K562 (cell line): ENCODE measurements at regions not wholly inside any gene's neighbourhood (a gene's known extent, or its start where the extent isn't known, plus 50 kb on each side); places are given as distances from the start of the nearest gene placed in this dataset.

ENCODE experiments used
- BACH1 ChIP-seq: fragments of 200-800 bp; sonication (Bioruptor generic); IDR thresholded peaks from 2 replicates; pipeline ENCODE4 v1.6.1; 2016; ENCODE audit warnings: missing genetic modification characterization, missing compliant biosample characterization
- TBP ChIP-seq: optimal IDR thresholded peaks from 2 replicates; pipeline ENCODE3; 2011; ENCODE audit warnings: low read depth, low read length, improper control_type of control experiment
- YY1 ChIP-seq, 3 experiments: IDR thresholded peaks; 2 replicates each; pipeline ENCODE4 v1.6.1; 2011; ENCODE audit warnings: low read length in 2 of 3, mild to moderate bottlenecking in 2 of 3, moderate library complexity in 2 of 3, borderline replicate concordance in 1 of 3, control low read depth in 1 of 3, low read depth in 1 of 3; ENCODE audit not compliant: insufficient read depth in 3 of 3, insufficient replicate concordance in 2 of 3, control insufficient read depth in 1 of 3, insufficient read length in 1 of 3; ENCODE audit errors: extremely low read depth in 1 of 3
- ZNF124 ChIP-seq: sonication (generic); formaldehyde crosslinking; IDR thresholded peaks from 2 replicates; pipeline ENCODE4 v1.8.1; 2022; ENCODE audit warnings: missing genetic modification reagents
- TF ChIP-seq, protein P1 (sequence below), 3 experiments: IDR thresholded peaks in 2 of 3; conservative IDR thresholded peaks in 1 of 3; 2 replicates each; pipeline ENCODE4 v1.5.1; 2011 to 2012; ENCODE audit warnings: low read length in 3 of 3, mild to moderate bottlenecking in 3 of 3, control low read depth in 2 of 3, improper control_type of control experiment in 1 of 3, inconsistent platforms in 1 of 3, low read depth in 1 of 3, mixed read lengths in 1 of 3, moderate library complexity in 1 of 3; ENCODE audit not compliant: insufficient read depth in 2 of 3
- TF ChIP-seq, protein P2 (sequence below), 2 experiments: fragments of 450-650 bp; formaldehyde crosslinking in 1 of 2; IDR thresholded peaks; 2 replicates each; pipeline versions ENCODE4 v1.4.0 to v1.6.1; 2014 to 2020; ENCODE audit warnings: mild to moderate bottlenecking in 2 of 2, borderline replicate concordance in 1 of 2, low read depth in 1 of 2

DNA sequence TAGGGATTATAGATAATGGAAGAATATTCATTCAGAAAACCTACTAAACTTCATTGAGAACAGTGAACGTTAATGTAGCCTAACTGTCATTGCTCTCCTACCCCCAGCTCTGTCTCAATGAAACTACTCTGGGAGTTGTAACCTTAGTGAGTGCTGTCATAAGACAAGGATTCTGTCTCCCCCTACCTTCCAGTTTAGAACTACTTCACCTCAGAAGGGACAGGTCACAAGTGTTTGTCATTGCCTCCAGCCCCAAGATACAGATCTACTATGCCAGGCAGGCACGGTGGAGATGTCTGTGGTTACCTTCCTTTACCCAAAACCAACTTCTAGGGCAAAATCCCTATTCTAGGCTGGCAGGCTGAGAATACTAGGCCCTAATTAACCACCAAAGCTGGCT lies 833.1 kb upstream of the SEL1L start:
- TF ChIP-seq, protein P1, sequence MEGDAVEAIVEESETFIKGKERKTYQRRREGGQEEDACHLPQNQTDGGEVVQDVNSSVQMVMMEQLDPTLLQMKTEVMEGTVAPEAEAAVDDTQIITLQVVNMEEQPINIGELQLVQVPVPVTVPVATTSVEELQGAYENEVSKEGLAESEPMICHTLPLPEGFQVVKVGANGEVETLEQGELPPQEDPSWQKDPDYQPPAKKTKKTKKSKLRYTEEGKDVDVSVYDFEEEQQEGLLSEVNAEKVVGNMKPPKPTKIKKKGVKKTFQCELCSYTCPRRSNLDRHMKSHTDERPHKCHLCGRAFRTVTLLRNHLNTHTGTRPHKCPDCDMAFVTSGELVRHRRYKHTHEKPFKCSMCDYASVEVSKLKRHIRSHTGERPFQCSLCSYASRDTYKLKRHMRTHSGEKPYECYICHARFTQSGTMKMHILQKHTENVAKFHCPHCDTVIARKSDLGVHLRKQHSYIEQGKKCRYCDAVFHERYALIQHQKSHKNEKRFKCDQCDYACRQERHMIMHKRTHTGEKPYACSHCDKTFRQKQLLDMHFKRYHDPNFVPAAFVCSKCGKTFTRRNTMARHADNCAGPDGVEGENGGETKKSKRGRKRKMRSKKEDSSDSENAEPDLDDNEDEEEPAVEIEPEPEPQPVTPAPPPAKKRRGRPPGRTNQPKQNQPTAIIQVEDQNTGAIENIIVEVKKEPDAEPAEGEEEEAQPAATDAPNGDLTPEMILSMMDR (IDR thresholded peaks at IDR 0.05 in 2 of 3, conservative IDR thresholded peaks at IDR 0.05 in 1 of 3; ENCODE audit: insufficient read depth in 2 of 3, low read depth in 1 of 3, low read length in 3 of 3): no peak
- TF ChIP-seq TBP (no peak), BACH1 (tag) (no peak), YY1 (IDR thresholded peaks at IDR 0.05; ENCODE audit: borderline replicate concordance in 1 of 3, control insufficient read depth in 1 of 3, extremely low read depth in 1 of 3, insufficient read depth in 3 of 3, insufficient read length in 1 of 3, insufficient replicate concordance in 2 of 3, low read depth in 1 of 3, low read length in 2 of 3) (no peak), ZNF124 (CRISPR knock-in tag) (no peak)
- TF ChIP-seq, protein P2, sequence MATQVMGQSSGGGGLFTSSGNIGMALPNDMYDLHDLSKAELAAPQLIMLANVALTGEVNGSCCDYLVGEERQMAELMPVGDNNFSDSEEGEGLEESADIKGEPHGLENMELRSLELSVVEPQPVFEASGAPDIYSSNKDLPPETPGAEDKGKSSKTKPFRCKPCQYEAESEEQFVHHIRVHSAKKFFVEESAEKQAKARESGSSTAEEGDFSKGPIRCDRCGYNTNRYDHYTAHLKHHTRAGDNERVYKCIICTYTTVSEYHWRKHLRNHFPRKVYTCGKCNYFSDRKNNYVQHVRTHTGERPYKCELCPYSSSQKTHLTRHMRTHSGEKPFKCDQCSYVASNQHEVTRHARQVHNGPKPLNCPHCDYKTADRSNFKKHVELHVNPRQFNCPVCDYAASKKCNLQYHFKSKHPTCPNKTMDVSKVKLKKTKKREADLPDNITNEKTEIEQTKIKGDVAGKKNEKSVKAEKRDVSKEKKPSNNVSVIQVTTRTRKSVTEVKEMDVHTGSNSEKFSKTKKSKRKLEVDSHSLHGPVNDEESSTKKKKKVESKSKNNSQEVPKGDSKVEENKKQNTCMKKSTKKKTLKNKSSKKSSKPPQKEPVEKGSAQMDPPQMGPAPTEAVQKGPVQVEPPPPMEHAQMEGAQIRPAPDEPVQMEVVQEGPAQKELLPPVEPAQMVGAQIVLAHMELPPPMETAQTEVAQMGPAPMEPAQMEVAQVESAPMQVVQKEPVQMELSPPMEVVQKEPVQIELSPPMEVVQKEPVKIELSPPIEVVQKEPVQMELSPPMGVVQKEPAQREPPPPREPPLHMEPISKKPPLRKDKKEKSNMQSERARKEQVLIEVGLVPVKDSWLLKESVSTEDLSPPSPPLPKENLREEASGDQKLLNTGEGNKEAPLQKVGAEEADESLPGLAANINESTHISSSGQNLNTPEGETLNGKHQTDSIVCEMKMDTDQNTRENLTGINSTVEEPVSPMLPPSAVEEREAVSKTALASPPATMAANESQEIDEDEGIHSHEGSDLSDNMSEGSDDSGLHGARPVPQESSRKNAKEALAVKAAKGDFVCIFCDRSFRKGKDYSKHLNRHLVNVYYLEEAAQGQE (IDR thresholded peaks at IDR 0.05; ENCODE audit: borderline replicate concordance): no peak
- TF ChIP-seq, protein P2 (CRISPR knock-in tag; IDR thresholded peaks at IDR 0.05; ENCODE audit: low read depth): no peak
